K562 (cell line): ENCODE measurements at regions not wholly inside any gene's neighbourhood (a gene's known extent, or its start where the extent isn't known, plus 50 kb on each side); places are given as distances from the start of the nearest gene placed in this dataset.
"Not testable (repeated sequence)": the region's sequence is repeated elsewhere in the genome, so short reads cannot be mapped to it uniquely, and the experiment has no call there.

ENCODE experiments used
- GABPA ChIP-seq: fragments of 200-800 bp; sonication (Bioruptor generic); conservative IDR thresholded peaks from 2 replicates; pipeline ENCODE4 v1.6.1; 2016; ENCODE audit warnings: low read depth, missing genetic modification characterization, missing compliant biosample characterization
- KLF1 ChIP-seq: fragments of 450-650 bp; IDR thresholded peaks from 2 replicates; pipeline ENCODE4 v1.6.1; 2016; ENCODE audit warnings: missing genetic modification characterization, missing compliant biosample characterization
- MCM5 ChIP-seq: fragments of 450-650 bp; IDR thresholded peaks from 2 replicates; pipeline ENCODE4 v1.6.1; 2016; ENCODE audit warnings: low read depth
- PRPF4 ChIP-seq: fragments of 200-400 bp; formaldehyde crosslinking; IDR thresholded peaks from one replicate; pipeline ENCODE4 v1.6.1; 2017; ENCODE audit warnings: low read length, low read depth, mild to moderate bottlenecking; ENCODE audit not compliant: insufficient read depth, poor library complexity, severe bottlenecking
- RB1 ChIP-seq: fragments of 450-650 bp; IDR thresholded peaks from 2 replicates; pipeline ENCODE4 v1.6.1; 2017; ENCODE audit warnings: low read depth, mild to moderate bottlenecking
- RCOR1 ChIP-seq, 2 experiments: IDR thresholded peaks; 2 replicates each; pipeline ENCODE4 v1.6.1; 2012; ENCODE audit warnings: low read depth in 2 of 2, low read length in 2 of 2, borderline replicate concordance in 1 of 2, improper control_type of control experiment in 1 of 2
- RNF2 ChIP-seq: sonication (generic); IDR thresholded peaks from 2 replicates; pipeline ENCODE4 v1.6.1; 2016
- TBP ChIP-seq: optimal IDR thresholded peaks from 2 replicates; pipeline ENCODE3; 2011; ENCODE audit warnings: low read depth, low read length, improper control_type of control experiment
- ZNF436 ChIP-seq: fragments of 250-450, 450-650 bp; sonication (Bioruptor Pico); formaldehyde crosslinking; IDR thresholded peaks from 2 replicates; pipeline ENCODE4 v1.7.0; 2020; ENCODE audit warnings: mild to moderate bottlenecking
- TF ChIP-seq, protein P1 (sequence below), 3 experiments: IDR thresholded peaks in 2 of 3; conservative IDR thresholded peaks in 1 of 3; 2 replicates each; pipeline ENCODE4 v1.5.1; 2011 to 2012; ENCODE audit warnings: low read length in 3 of 3, mild to moderate bottlenecking in 3 of 3, control low read depth in 2 of 3, improper control_type of control experiment in 1 of 3, inconsistent platforms in 1 of 3, low read depth in 1 of 3, mixed read lengths in 1 of 3, moderate library complexity in 1 of 3; ENCODE audit not compliant: insufficient read depth in 2 of 3
- TF ChIP-seq, protein P2 (sequence below): sonication (generic); formaldehyde crosslinking; IDR thresholded peaks from 2 replicates; pipeline ENCODE4 v1.8.1; 2023; ENCODE audit warnings: mild to moderate bottlenecking, missing genetic modification reagents

GRCh38 chr15:53891862-53892261 is 86.4 kb upstream of the UNC13C start:
- TF ChIP-seq, protein P1, sequence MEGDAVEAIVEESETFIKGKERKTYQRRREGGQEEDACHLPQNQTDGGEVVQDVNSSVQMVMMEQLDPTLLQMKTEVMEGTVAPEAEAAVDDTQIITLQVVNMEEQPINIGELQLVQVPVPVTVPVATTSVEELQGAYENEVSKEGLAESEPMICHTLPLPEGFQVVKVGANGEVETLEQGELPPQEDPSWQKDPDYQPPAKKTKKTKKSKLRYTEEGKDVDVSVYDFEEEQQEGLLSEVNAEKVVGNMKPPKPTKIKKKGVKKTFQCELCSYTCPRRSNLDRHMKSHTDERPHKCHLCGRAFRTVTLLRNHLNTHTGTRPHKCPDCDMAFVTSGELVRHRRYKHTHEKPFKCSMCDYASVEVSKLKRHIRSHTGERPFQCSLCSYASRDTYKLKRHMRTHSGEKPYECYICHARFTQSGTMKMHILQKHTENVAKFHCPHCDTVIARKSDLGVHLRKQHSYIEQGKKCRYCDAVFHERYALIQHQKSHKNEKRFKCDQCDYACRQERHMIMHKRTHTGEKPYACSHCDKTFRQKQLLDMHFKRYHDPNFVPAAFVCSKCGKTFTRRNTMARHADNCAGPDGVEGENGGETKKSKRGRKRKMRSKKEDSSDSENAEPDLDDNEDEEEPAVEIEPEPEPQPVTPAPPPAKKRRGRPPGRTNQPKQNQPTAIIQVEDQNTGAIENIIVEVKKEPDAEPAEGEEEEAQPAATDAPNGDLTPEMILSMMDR (IDR thresholded peaks at IDR 0.05 in 2 of 3, conservative IDR thresholded peaks at IDR 0.05 in 1 of 3; ENCODE audit: insufficient read depth in 2 of 3, low read depth in 1 of 3, low read length in 3 of 3) = not testable (repeated sequence)
- not testable (repeated sequence) for TF ChIP-seq PRPF4; ZNF436 (CRISPR knock-in tag); RCOR1 (IDR thresholded peaks at IDR 0.05; ENCODE audit: borderline replicate concordance in 1 of 2, low read depth in 2 of 2, low read length in 2 of 2); GABPA (tag); TBP; MCM5; KLF1; RNF2; RB1
- TF ChIP-seq, protein P2, sequence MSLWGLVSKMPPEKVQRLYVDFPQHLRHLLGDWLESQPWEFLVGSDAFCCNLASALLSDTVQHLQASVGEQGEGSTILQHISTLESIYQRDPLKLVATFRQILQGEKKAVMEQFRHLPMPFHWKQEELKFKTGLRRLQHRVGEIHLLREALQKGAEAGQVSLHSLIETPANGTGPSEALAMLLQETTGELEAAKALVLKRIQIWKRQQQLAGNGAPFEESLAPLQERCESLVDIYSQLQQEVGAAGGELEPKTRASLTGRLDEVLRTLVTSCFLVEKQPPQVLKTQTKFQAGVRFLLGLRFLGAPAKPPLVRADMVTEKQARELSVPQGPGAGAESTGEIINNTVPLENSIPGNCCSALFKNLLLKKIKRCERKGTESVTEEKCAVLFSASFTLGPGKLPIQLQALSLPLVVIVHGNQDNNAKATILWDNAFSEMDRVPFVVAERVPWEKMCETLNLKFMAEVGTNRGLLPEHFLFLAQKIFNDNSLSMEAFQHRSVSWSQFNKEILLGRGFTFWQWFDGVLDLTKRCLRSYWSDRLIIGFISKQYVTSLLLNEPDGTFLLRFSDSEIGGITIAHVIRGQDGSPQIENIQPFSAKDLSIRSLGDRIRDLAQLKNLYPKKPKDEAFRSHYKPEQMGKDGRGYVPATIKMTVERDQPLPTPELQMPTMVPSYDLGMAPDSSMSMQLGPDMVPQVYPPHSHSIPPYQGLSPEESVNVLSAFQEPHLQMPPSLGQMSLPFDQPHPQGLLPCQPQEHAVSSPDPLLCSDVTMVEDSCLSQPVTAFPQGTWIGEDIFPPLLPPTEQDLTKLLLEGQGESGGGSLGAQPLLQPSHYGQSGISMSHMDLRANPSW (CRISPR knock-in tag) = not testable (repeated sequence)
